GM19239 (cell line): ENCODE measurements at regions not wholly inside any gene's neighbourhood (a gene's known extent, or its start where the extent isn't known, plus 50 kb on each side); places are given as distances from the start of the nearest gene placed in this dataset.
"Not testable (repeated sequence)": the region's sequence is repeated elsewhere in the genome, so short reads cannot be mapped to it uniquely, and the experiment has no call there.

ENCODE experiments used
- DNase-seq: peaks from one replicate; pipeline ENCODE4 v3.0.0; 2011; ENCODE audit warnings: low spot score; ENCODE audit not compliant: insufficient read length
- FAIRE-seq: peaks from 2 replicates; lab custom pipeline; 2011; peaks lifted over from hg19 to GRCh38; lab: Jason Lieb, UNC

GRCh38 chr12:88932457-88932856, 352.2 kb upstream of the KITLG start:
- DNase-seq: no peak
- no peak for FAIRE-seq

- FAIRE-seq: no peak
- DNase-seq: no peak
These were observed 351.3 kb upstream of the KITLG start for GRCh38 chr12:88931598-88931997.

GRCh38 chr12:88925454-88925853, 345.2 kb upstream of the KITLG start:
- FAIRE-seq (no peak), DNase-seq (no peak)

- DNase-seq (no peak), FAIRE-seq (no peak)
These were observed 343.9 kb upstream of the KITLG start for GRCh38 chr12:88924162-88924561.

- no peak for FAIRE-seq
- DNase-seq: no peak
These were observed 343.4 kb upstream of the KITLG start for GRCh38 chr12:88923631-88924030.

- DNase-seq (no peak), FAIRE-seq (no peak)
These were observed 342.5 kb upstream of the KITLG start for GRCh38 chr12:88922816-88923215.

- no peak for DNase-seq
- no peak for FAIRE-seq
These were observed 341.7 kb upstream of the KITLG start for GRCh38 chr12:88921890-88922532.

- FAIRE-seq: no peak
- no peak for DNase-seq
These were observed 341.2 kb upstream of the KITLG start for GRCh38 chr12:88921434-88921833.

GRCh38 chr12:88918161-88918560, 337.9 kb upstream of the KITLG start:
- no peak for FAIRE-seq
- no peak for DNase-seq

GRCh38 chr12:88914967-88915366, 334.7 kb upstream of the KITLG start:
- DNase-seq: no peak
- no peak for FAIRE-seq

GRCh38 chr12:88909510-88909909, 329.2 kb upstream of the KITLG start:
- DNase-seq (no peak), FAIRE-seq (no peak)

- DNase-seq (no peak), FAIRE-seq (no peak)
These were observed 328.1 kb upstream of the KITLG start for GRCh38 chr12:88908345-88908744.

GRCh38 chr12:88904705-88905104, 324.4 kb upstream of the KITLG start:
- FAIRE-seq: no peak
- no peak for DNase-seq

GRCh38 chr12:88903333-88903732, 323.1 kb upstream of the KITLG start:
- DNase-seq (no peak), FAIRE-seq (no peak)

GRCh38 chr12:88897723-88898122, 317.5 kb upstream of the KITLG start:
- FAIRE-seq (no peak), DNase-seq (no peak)

- no peak for DNase-seq
- no peak for FAIRE-seq
These were observed 316.7 kb upstream of the KITLG start for GRCh38 chr12:88896958-88897357.

- no peak for DNase-seq
- FAIRE-seq: no peak
These were observed 315.4 kb upstream of the KITLG start for GRCh38 chr12:88895634-88896033.

GRCh38 chr12:88893801-88894200, 313.5 kb upstream of the KITLG start:
- no peak for FAIRE-seq

GRCh38 chr12:88891434-88891833, 311.2 kb upstream of the KITLG start:
- not testable (repeated sequence) for FAIRE-seq, DNase-seq

More at GRCh38 chr12:88893801-88894200, 313.5 kb upstream of the KITLG start:
- DNase-seq: no peak

- DNase-seq: no peak
- FAIRE-seq: peak; percentile 66
These were observed 309.2 kb upstream of the KITLG start for GRCh38 chr12:88889326-88890110.

- DNase-seq (no peak), FAIRE-seq (no peak)
These were observed 304.3 kb upstream of the KITLG start for GRCh38 chr12:88884600-88884999.

GRCh38 chr12:88882662-88883061, 302.4 kb upstream of the KITLG start:
- DNase-seq: no peak
- no peak for FAIRE-seq
